ENCODE measurements at regions not wholly inside any gene's neighbourhood (a gene's known extent, or its start where the extent isn't known, plus 50 kb on each side); places are given as distances from the start of the nearest gene placed in this dataset.

- no peak for DNase-seq (ENCODE audit: low spot score)
- Mint-ChIP-seq H3K27me3 (ENCODE audit: low read depth) (no peaks in the 10 kb centered on the region), H3K4me1 (ENCODE audit: low read depth) (peaks cover 3% of the 10 kb centered on the region), H3K36me3 (ENCODE audit: low read depth) (no peaks in the 10 kb centered on the region), H3K27ac (no peak overlapping the region), H3K9me3 (no peaks in the 10 kb centered on the region), H3K4me3 (no peak overlapping the region)
Measured at GRCh38 chr17:72501404-72502370, 380.9 kb downstream of the SOX9 start.

- H3K4me1 Mint-ChIP-seq (ENCODE audit: low read depth), result peaks cover 3% of the 10 kb centered on the region
- no peak overlapping the region for H3K4me3 Mint-ChIP-seq
- H3K9me3 Mint-ChIP-seq, result no peaks in the 10 kb centered on the region
- no peak overlapping the region for H3K27ac Mint-ChIP-seq
- H3K27me3 Mint-ChIP-seq (ENCODE audit: low read depth), result no peaks in the 10 kb centered on the region
- H3K36me3 Mint-ChIP-seq (ENCODE audit: low read depth), result no peaks in the 10 kb centered on the region
- DNase-seq (ENCODE audit: low spot score), result no peak
Measured at GRCh38 chr17:72502371-72503341, 381.8 kb downstream of the SOX9 start.

GRCh38 chr17:72503556-72503955 lies 382.7 kb downstream of the SOX9 start:
- H3K27me3 Mint-ChIP-seq (ENCODE audit: low read depth), result no peaks in the 10 kb centered on the region
- no peaks in the 10 kb centered on the region for H3K36me3 Mint-ChIP-seq (ENCODE audit: low read depth)
- peaks cover 3% of the 10 kb centered on the region for H3K4me1 Mint-ChIP-seq (ENCODE audit: low read depth)
- H3K4me3 Mint-ChIP-seq, result no peak overlapping the region
- no peaks in the 10 kb centered on the region for H3K9me3 Mint-ChIP-seq
- no peak overlapping the region for H3K27ac Mint-ChIP-seq
- DNase-seq (ENCODE audit: low spot score), result no peak

- DNase-seq (ENCODE audit: low spot score), result no peak
- H3K4me3 Mint-ChIP-seq, result no peak overlapping the region
- H3K27ac Mint-ChIP-seq, result no peak overlapping the region
- no peaks in the 10 kb centered on the region for H3K9me3 Mint-ChIP-seq
- no peaks in the 10 kb centered on the region for H3K36me3 Mint-ChIP-seq (ENCODE audit: low read depth)
- H3K4me1 Mint-ChIP-seq (ENCODE audit: low read depth), result peaks cover 3% of the 10 kb centered on the region
- H3K27me3 Mint-ChIP-seq (ENCODE audit: low read depth), result no peaks in the 10 kb centered on the region
Measured at GRCh38 chr17:72504783-72505182, 384.0 kb downstream of the SOX9 start.

- no peak for DNase-seq (ENCODE audit: low spot score)
- Mint-ChIP-seq H3K27me3 (ENCODE audit: low read depth) (no peaks in the 10 kb centered on the region), H3K4me1 (ENCODE audit: low read depth) (peaks cover 3% of the 10 kb centered on the region), H3K4me3 (no peak overlapping the region), H3K27ac (no peak overlapping the region), H3K9me3 (no peaks in the 10 kb centered on the region), H3K36me3 (ENCODE audit: low read depth) (no peaks in the 10 kb centered on the region)
Measured at GRCh38 chr17:72506773-72507172, 386.0 kb downstream of the SOX9 start.

GRCh38 chr17:72507370-72507769 lies 386.6 kb downstream of the SOX9 start:
- Mint-ChIP-seq H3K4me3 (no peak overlapping the region), H3K4me1 (ENCODE audit: low read depth) (peaks cover 3% of the 10 kb centered on the region), H3K9me3 (no peaks in the 10 kb centered on the region), H3K36me3 (ENCODE audit: low read depth) (no peaks in the 10 kb centered on the region), H3K27ac (no peak overlapping the region), H3K27me3 (ENCODE audit: low read depth) (no peaks in the 10 kb centered on the region)
- no peak for DNase-seq (ENCODE audit: low spot score)

- Mint-ChIP-seq H3K4me1 (ENCODE audit: low read depth) (no peaks in the 10 kb centered on the region), H3K9me3 (no peaks in the 10 kb centered on the region), H3K4me3 (no peak overlapping the region), H3K27ac (no peak overlapping the region), H3K36me3 (ENCODE audit: low read depth) (no peaks in the 10 kb centered on the region), H3K27me3 (ENCODE audit: low read depth) (no peaks in the 10 kb centered on the region)
- DNase-seq (ENCODE audit: low spot score), result no peak
Measured at GRCh38 chr17:72510351-72511016, 389.7 kb downstream of the SOX9 start.

- DNase-seq (ENCODE audit: low spot score), result no peak
- no peaks in the 10 kb centered on the region for H3K4me1 Mint-ChIP-seq (ENCODE audit: low read depth)
- no peaks in the 10 kb centered on the region for H3K9me3 Mint-ChIP-seq
- H3K27ac Mint-ChIP-seq, result no peak overlapping the region
- no peak overlapping the region for H3K4me3 Mint-ChIP-seq
- no peaks in the 10 kb centered on the region for H3K36me3 Mint-ChIP-seq (ENCODE audit: low read depth)
- H3K27me3 Mint-ChIP-seq (ENCODE audit: low read depth), result no peaks in the 10 kb centered on the region
Measured at GRCh38 chr17:72511242-72511641, 390.4 kb downstream of the SOX9 start.

- Mint-ChIP-seq H3K27me3 (ENCODE audit: low read depth) (no peaks in the 10 kb centered on the region), H3K4me3 (no peak overlapping the region), H3K9me3 (no peaks in the 10 kb centered on the region), H3K4me1 (ENCODE audit: low read depth) (no peaks in the 10 kb centered on the region), H3K27ac (no peak overlapping the region), H3K36me3 (ENCODE audit: low read depth) (no peaks in the 10 kb centered on the region)
- no peak for DNase-seq (ENCODE audit: low spot score)
Measured at GRCh38 chr17:72511874-72512273, 391.1 kb downstream of the SOX9 start.

GRCh38 chr17:72512649-72513556 lies 392.1 kb downstream of the SOX9 start:
- H3K4me1 Mint-ChIP-seq (ENCODE audit: low read depth), result no peaks in the 10 kb centered on the region
- H3K9me3 Mint-ChIP-seq, result no peaks in the 10 kb centered on the region
- H3K36me3 Mint-ChIP-seq (ENCODE audit: low read depth), result no peaks in the 10 kb centered on the region
- no peak overlapping the region for H3K4me3 Mint-ChIP-seq
- DNase-seq (ENCODE audit: low spot score), result no peak
- no peak overlapping the region for H3K27ac Mint-ChIP-seq
- H3K27me3 Mint-ChIP-seq (ENCODE audit: low read depth), result no peaks in the 10 kb centered on the region

GRCh38 chr17:72514321-72514861 lies 393.6 kb downstream of the SOX9 start:
- Mint-ChIP-seq H3K27me3 (ENCODE audit: low read depth) (no peaks in the 10 kb centered on the region), H3K4me1 (ENCODE audit: low read depth) (no peaks in the 10 kb centered on the region), H3K36me3 (ENCODE audit: low read depth) (no peaks in the 10 kb centered on the region), H3K27ac (no peak overlapping the region), H3K4me3 (no peak overlapping the region), H3K9me3 (no peaks in the 10 kb centered on the region)
- no peak for DNase-seq (ENCODE audit: low spot score)

GRCh38 chr17:72514891-72515290 lies 394.1 kb downstream of the SOX9 start:
- H3K27me3 Mint-ChIP-seq (ENCODE audit: low read depth), result no peaks in the 10 kb centered on the region
- H3K9me3 Mint-ChIP-seq, result no peaks in the 10 kb centered on the region
- no peak for DNase-seq (ENCODE audit: low spot score)
- no peak overlapping the region for H3K4me3 Mint-ChIP-seq
- no peak overlapping the region for H3K27ac Mint-ChIP-seq
- no peaks in the 10 kb centered on the region for H3K36me3 Mint-ChIP-seq (ENCODE audit: low read depth)
- H3K4me1 Mint-ChIP-seq (ENCODE audit: low read depth), result no peaks in the 10 kb centered on the region

Data from T-helper 2 cell treated with Interferon-gamma antibody and Interleukin-4, amounts not matched to agents 5 μg/mL and 100 μg/mL, for 36 hours (primary cell).